ENCODE measurements at regions not wholly inside any gene's neighbourhood (a gene's known extent, or its start where the extent isn't known, plus 50 kb on each side); places are given as distances from the start of the nearest gene placed in this dataset.

- TF ChIP-seq LARP7 (IDR thresholded peaks at IDR 0.05): no peak
- TF ChIP-seq CTCF (IDR thresholded peaks at IDR 0.05 in 2 of 3, conservative IDR thresholded peaks at IDR 0.05 in 1 of 3; ENCODE audit: control insufficient read depth in 2 of 3, extremely low read depth in 1 of 3, insufficient read depth in 1 of 3, low read depth in 3 of 3, low read length in 3 of 3): no peak
- no peak for TF ChIP-seq ZNF592 (IDR thresholded peaks at IDR 0.05)
- no peak for TF ChIP-seq NBN (IDR thresholded peaks at IDR 0.05)
- TF ChIP-seq POLR2AphosphoS5 (IDR thresholded peaks at IDR 0.05; ENCODE audit: low read length): no peak
- TF ChIP-seq ZBED1 (IDR thresholded peaks at IDR 0.05; ENCODE audit: borderline replicate concordance): no peak
- no peak for TF ChIP-seq SIN3A (IDR thresholded peaks at IDR 0.05; ENCODE audit: low read depth, low read length)
- TF ChIP-seq RCOR1 (conservative IDR thresholded peaks at IDR 0.05; ENCODE audit: low read depth, low read length): no peak
- TF ChIP-seq MTA3 (IDR thresholded peaks at IDR 0.05; ENCODE audit: borderline replicate concordance, low read length): no peak
- TF ChIP-seq SKIL (IDR thresholded peaks at IDR 0.05; ENCODE audit: low read depth, poor library complexity, severe bottlenecking): no peak
- TF ChIP-seq SUPT20H (IDR thresholded peaks at IDR 0.05; ENCODE audit: borderline replicate concordance, control insufficient read depth, low read depth, low read length): no peak
- TF ChIP-seq EZH2 (IDR thresholded peaks at IDR 0.05; ENCODE audit: borderline replicate concordance, control insufficient read depth, low read depth, low read length): no peak
- no peak for TF ChIP-seq CHD2 (IDR thresholded peaks at IDR 0.05; ENCODE audit: borderline replicate concordance, low read depth, low read length)
These were observed 1142.3 kb upstream of the CELF2 start for GRCh38 chr10:9875353-9875752.
